GM19463 (cell line): ENCODE measurements at regions not wholly inside any gene's neighbourhood (a gene's known extent, or its start where the extent isn't known, plus 50 kb on each side); places are given as distances from the start of the nearest gene placed in this dataset.

Source experiments
- ATAC-seq: cut with Tn5 transposase; IDR thresholded peaks from one replicate; pipeline ENCODE4 v1.9.1; 2021; ENCODE audit warnings: mild to moderate bottlenecking, moderate library complexity; ENCODE audit not compliant: unreplicated experiment

DNA sequence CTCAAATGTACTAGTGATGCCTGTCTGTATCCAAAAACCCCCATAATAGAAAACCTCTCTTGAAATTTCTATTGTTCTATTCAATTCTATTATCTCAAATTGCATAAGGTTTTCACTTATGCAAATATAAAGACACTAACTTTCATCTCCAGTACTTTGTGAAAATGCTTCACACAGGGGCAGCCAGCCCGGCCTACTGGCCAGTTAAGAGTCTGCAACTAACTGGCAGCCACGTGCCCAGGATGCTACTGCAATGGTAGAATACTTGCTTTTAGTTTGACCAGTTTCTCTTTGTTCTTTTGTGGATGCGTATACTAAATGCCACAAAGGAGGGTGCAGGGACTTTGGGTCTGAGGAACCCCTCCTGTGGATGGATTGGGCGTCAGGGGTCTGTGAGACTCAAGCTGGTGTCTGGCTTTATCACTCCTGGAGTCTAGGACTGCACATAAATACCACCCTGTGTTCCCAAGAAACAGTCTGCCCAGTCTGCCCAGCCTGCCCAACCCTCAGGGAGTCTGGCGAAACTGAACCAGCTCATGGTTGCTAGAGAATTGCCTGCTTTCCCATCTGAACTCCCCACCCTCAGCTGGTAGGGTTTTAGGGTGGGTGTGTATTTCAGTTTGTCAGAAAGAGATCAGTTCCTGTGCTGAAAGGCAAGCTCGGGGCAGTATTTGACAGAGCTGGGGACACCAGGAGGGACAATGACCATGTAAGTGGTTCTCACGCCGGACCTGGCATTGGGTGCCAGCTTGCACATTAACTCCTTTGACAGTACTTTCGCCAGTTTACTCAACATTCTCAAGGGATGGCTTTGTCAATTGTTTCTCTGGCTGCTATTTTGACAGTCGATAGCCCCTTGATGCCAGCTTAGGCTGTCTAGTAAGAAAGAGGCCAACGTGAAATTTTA is 558.2 kb upstream of the JAG1 start:
- no peak for ATAC-seq

DNA sequence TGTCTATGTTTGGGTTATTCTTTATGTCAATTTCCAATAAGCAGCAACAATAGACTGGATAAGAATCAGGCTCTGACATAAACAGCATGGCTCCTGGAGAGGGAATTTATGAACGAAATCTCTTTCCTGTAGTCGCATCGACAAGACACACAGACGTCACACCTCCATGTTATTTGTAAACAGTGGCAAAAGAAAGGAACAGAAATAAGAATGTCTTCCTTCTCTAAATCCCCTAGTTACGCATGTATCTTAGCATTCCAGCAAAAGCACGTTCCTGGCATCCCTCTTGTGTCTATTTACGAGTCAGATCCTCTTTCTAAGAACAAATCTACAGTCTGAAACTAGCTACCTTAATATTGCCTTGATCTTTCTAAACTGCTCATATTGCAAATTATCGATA is 559.1 kb upstream of the JAG1 start:
- ATAC-seq: no peak

DNA sequence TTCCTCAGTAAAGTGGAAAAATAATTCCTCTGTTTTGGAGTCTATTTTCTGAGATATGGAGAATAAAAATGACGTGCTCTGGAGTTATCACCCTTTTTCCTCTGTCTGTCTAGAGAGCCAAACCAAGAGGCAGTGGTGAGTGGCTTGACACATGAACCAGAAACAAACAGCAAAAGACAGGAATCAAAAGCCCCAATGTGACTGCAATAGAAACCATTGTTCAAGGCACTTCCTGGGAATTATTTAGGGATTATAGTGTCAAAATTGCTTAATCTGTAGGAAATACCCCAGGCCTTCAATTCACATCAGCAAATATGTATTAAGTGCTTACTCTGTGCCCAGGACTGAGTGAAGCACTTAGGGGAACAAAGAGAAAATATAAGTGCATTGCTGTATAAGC is 560.4 kb upstream of the JAG1 start:
- no peak for ATAC-seq

DNA sequence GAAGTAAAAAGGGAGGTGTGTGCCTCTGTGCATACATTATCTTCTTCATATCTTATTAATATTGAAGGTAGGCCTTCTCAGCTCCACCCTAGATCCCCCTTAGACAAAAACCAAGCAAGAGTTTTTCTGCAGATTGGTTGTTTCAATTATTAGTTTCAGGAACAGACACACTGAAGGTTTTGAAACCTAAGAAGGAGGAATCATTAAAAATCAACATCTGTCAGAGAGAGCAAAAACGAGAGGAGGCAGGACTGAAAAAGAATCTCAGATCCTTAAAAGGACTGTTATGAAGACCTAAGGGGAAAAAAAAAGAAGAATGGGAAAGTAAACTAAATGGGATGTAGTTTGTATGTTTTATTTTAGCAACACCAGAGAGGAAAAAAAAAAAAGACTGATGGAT is 560.8 kb upstream of the JAG1 start:
- ATAC-seq: peak; percentile 65

DNA sequence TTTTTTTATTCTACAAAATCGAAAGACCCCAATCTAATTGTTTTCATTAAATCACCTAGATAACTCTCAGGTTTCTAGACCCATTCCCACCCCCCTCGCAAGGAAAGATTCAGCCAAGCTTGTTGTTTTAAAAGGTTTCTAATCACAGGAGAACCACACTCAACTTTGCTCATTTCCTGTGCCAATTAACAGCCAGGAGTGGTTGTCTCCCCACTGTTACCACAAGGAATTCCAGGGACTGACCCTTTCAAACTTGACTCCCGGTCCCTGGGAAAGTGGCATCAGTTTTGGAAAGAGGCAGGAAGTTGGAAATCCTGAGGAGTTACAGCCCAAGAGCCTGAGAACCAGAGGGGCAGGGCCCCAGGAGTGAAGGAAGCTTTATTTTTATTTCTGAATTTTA is 561.3 kb upstream of the JAG1 start:
- no peak for ATAC-seq

DNA sequence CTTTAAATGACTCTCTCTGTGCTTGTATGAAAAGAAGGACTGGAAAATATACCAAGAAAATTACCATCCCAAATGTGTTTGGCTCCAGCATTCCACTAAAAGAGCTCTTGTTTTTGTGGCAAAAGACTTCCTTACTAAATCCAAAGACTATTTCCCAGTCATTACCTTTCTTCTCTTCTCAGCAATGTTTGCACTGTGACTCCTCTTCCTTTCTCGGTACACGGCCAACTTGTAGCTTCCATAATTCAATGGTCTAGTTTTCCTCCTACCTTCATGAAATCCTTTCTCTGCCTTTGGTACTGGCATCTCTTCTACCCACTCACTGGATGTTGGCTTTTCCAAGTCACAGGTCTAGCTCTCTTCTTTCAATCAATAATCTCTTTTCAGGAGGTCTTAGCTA is 568.5 kb upstream of the JAG1 start:
- no peak for ATAC-seq

DNA sequence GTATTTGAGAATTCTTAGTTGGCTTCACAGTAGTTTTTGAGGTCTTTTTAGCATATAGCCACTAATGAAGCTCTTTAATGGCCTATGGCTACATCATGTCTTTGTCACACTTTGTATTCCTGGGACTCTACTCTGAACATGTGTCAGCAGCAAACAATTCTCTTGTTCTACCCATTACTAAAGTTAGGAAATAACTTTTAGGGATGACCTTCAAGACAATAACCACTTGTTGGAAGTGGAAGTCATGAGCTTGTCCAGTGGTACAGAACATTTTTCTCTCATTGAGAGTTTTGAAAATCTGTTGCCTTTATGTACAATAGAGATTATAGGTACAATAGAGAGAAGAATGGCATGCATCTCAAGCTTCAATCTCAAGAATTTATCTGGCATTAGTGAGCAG is 571.6 kb upstream of the JAG1 start:
- no peak for ATAC-seq

DNA sequence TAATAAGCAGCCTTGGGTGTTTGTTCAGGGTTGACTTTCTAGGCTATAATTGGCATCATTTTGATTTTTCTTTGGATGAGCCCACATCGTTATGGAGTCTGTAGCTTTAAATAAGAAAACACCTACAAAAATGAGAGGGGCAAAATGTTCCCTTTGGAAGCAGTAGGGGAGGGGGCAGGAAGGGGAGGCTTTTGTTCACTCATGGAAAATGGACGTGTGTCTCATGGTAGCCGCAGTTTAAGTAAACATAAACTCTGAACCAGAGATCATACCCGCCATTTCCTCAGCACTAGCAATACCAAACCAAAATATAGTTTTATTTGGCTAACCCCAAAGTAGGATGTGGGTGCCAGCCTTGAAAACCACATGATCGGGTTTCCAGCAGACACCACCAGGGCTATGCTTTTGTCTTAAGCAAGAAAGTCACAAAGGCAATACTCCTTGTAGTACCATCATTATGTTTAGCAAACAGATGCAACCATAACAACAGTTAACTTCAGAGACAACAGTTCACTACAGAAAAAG is 572.5 kb upstream of the JAG1 start:
- no peak for ATAC-seq

DNA sequence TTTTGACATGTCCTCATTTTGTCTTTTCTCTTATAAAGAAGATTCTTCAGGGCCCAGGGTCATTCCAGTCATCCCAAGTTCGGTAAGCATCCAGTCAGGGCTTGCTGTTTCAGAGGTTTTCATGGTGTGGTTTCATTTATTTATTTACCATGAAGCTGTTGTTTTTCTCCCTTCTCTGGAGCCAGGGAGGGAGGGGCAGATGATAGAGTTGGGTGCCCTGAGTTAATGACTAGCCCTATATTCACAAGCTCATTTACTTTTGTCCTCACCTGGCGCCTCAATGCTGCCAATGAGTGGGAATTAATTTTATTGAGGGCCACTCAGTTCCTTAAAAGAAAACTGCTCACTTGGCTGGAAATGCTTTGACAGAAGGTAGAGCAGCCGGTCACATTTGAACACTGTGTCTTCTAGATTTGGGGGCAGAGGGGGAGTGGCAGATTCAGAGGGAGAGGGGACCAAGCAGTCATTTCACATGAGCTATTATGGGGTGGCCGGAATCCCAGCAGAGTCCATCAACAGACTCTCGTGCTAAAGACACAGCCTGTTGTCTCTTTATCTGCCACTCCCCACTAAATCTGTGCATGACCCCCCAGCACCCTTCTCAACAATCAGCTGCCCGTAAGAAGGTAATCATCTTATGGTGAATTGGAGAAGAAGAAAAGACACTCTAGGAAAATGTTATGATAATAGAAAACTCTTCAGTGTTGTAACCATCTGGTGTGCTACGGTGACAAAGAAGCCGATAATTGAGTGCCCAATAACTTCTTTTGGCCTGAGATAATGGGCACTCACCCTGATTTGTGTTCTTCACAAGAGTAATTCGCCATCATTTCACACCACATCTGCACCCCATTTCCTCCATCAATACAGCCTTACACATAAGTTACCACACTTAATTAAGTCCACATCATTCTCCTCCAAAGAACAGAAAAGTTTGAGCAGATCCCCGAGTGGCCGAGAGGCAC is 573.5 kb upstream of the JAG1 start:
- no peak for ATAC-seq

DNA sequence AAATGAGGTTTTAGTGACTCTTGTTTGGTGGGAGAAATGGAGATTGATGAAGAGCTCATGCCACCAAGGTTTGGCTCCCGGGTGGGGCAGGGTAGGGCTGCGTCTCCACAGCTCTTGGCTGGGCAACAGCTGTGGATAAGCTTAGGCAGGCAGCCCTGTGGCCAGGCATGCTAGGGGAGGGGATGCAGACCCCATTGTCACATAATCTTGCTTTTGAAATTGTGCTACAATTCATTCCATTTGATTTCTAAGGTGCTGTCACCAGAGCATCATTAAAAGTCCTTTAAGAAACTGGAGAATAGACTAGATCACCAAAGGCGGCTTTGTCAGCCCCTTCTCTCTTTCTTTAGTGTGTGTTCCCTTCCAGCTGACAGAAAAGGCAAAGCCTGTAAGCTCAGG is 574.2 kb upstream of the JAG1 start:
- no peak for ATAC-seq

DNA sequence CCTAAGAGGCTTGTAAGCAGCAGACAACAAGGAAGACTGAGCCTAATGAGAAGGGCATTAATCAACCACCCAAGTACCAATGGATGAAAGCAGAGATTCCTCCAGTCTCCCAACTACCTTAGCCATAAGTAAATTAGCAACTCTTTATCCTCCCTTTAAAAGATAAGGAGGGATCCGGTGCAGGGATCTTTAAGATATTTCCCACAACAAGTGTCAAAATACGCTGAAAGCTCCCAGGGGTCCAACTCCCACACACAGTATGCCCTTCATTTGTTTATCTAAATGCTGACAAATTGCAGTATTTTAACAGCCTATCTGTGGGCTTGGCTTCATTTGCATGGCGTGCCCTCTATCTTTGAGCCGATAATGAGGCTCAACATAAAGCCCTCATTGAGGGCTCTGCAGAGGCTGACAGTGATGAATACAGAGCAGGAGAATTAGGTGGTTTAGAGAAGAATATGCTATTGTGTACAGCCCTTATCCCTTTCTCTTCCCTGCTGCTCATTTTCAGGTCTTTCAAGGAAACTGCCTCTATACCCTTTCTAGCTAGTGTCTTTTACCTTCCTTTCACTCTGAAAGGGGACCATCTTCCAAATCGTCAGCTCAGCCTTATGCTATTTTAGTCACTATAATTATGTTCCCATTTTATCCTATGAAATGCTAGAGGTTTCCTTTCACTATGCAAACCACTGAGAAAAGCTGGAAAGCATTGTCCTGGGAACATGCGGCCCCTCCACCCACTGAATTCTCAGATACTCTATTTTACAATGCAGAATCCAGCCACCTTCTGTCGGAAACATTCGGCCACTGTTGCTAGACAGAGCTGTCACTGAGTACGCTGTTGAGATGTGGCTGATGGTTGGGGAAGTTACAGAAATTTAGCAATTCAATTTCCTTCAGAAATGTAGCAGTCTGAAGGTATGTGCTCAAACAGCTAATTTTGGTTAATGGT is 575.2 kb upstream of the JAG1 start:
- no peak for ATAC-seq

DNA sequence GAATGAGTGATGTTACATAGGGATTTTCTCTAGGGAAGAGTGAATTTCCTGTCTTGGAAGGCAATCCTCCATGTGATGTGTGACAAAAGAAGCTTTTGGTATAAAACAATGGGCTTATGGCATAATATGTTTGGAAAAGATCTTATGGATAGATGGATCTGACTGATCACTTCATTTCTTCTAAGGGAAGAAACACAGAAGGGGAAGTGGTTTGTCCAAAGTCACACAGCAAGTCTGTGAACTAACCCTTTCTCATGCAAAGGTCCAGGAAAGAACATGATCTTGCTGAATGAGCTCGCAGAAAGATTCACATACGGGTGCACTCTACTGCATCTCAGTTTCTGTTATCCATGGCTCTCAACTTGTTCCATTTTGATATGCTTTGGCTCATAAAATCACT is 575.9 kb upstream of the JAG1 start:
- no peak for ATAC-seq

DNA sequence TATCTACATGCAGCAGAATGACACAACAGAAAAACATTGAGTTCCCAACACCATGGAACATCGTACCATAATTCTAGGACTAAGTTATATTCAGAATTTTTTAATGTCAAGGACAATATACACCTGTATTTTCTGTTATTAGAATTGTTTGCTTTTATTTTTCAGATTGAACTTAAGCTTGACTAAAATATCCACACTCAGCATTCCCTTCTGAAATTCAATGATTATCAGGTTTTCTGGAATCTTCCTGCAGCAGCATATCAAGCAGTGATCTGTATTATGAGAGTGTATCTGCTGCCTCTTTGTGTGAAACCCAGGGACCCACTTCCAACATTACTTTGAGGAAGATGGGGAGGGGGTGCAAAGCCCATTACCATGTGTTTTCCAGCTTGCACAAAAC is 578.6 kb upstream of the JAG1 start:
- no peak for ATAC-seq

DNA sequence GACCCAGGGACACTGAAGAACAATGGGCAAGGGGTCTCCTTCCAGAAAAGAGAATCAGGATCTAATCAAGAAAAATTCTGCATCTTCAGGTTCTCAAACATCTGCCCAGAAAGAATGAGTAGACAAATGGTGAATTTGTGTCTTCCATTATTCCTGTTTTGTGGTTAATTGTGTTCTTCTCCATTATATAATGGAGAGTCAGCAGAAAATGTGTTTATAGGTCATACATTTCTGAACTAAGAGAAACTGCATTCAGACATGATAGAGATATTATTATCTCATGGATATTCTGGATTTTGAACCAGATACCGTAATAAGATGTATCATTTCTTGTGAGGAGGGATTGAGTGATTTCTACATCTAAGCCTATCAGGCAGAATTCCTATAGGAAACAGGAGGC is 581.7 kb upstream of the JAG1 start:
- no peak for ATAC-seq

DNA sequence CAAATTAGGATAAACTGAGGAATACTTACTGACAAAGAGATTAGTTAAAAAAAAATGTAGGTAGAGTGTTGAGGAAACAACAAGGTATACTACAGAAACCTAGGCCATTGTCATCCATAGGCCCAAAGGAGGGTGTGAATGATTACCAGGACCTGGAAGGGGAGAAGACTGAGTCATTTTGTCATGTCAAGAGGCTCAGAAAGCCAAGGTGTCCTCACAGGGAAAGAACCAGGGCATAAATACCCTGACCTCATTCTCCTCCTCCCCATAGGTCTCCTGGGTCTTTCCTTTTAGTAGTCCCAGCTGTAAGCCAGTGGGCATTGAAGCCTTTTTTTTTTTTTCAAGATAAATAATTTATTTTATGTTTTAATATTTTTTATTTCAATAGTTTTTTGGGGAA is 582.1 kb upstream of the JAG1 start:
- no peak for ATAC-seq

DNA sequence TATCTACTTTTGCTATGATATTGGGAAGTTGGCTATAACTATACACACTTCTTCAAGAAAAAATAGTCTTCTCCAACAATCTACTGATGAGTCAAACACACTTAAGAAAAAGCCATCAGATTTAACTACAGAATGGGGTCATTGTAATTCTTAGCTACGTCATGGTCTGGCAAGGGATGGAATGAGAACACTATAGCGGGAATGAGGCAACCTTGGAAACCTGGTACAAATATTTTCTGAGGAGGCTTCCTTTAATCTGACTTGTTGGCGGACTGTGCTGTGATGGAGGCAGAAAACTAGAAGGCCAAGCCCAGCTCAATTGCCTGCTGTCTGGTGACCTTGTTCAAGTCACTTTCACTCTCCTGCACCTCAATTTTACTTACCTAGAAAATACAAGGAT is 586.8 kb upstream of the JAG1 start:
- ATAC-seq: no peak

DNA sequence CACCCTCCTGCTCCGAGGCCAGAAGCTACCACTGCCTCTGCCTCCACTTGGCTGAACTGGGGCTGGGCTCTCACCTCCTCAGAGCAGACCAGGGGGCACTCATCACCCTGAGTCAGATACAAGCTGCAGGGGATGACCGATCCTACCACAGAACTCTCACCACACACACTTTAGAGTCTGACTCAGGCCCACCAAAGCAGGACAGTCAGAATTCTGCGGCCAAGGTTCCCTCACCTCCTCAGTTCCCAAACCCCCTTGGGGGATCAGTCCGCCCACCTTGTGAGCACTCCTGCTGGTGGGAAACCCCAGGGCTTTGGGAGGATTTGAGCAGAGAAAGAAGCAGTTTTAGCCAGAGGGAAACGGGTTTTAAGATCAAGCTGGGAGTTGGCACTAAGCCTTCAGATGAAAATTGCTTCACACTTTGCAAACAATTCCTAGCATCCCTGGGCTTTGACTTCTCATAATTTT is 587.8 kb upstream of the JAG1 start:
- ATAC-seq: peak; percentile 90

DNA sequence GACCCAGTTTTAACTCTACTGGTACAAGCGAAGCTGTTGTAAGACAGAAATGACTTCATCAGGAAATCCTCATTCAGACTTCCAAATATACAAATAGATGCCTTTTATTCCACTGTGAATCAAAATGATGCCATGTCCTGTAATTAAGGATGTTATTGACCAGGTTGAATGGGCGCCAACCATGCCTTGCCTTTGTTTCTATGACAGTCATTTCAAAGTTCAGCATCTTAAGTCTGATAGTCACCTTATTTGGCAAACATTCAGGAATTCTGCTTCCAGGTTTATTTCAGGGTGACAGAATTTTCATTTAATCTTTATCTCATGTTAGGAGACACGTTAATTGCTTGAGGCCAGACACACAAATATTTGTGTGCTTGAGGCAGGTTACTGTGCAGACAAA is 592.8 kb upstream of the JAG1 start:
- no peak for ATAC-seq

DNA sequence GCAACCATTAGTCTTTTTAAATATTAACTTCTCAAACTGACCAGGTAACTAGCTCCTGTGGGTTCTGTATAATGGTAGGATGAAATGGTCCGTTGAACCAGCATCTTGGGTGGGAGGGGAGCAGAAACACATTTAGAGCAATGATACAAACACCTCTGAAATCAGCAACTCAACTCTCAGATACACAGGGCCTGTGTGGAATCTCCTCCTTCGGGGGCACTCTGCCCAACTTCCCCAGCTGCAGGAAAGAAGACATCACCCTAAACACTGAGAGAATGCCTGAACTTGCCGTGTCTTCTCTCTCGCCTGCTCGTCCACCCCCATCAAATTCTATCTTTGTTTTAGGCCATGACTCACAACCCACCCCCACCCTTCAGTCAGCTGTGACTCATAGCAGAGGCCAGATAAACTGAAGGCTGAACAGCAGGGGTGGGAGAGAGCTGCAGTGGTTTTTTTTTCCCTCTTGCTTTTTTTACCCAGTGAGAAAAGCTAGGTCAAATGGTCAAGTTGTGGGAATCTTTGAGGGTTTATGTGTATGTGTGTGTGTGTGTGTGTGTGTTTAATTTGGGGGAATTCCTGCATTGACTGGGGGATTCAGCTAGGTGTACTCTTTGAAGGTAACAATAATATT is 593.4 kb upstream of the JAG1 start:
- peak; percentile 84 for ATAC-seq

DNA sequence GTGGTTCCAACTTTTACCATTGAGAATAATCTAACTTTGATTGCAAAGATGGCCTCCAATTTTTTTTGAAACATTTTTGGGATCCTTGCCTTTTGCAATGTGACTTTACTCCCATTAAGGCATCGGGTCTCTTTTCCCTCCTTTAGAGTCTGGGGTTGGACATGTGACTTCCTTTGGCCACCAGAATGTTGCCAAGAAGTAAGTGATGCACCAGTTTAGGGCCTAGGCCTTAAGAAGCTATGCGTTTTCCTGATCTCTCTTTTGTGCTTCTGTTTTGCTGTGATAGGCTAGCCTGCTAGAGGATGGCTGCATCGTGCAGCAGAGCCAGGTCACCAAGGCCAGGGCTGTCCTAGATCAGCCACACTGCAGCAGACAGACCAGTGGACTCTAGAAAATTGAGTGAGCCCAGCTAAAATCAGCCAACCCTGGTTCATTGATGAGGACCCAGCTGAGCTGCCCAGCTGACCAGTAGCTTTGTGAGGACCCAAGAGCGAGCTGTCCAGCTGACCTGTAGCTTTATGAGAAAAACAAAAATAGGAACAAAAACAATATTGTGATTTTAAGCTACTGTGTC is 594.0 kb upstream of the JAG1 start:
- ATAC-seq: no peak
